Midbrain (tissue), 1 donor: ENCODE measurements at regions not wholly inside any gene's neighbourhood (a gene's known extent, or its start where the extent isn't known, plus 50 kb on each side); places are given as distances from the start of the nearest gene placed in this dataset.
"Not testable (repeated sequence)": the region's sequence is repeated elsewhere in the genome, so short reads cannot be mapped to it uniquely, and the experiment has no call there.

Experiments used
- DNase-seq: peaks from one replicate; lab custom pipeline; 2025; lab: John Stamatoyannopoulos, UW

- DNase-seq = no peak
Measured at GRCh38 chr14:100419856-100420255, 96.7 kb downstream of the SLC25A47 start.

- DNase-seq = no peak
Measured at GRCh38 chr14:100421756-100422470, 98.8 kb downstream of the SLC25A47 start.

GRCh38 chr14:100422556-100423316 is 99.6 kb downstream of the SLC25A47 start:
- no peak for DNase-seq

GRCh38 chr14:100423317-100424010 is 100.3 kb downstream of the SLC25A47 start:
- no peak for DNase-seq

GRCh38 chr14:100424504-100425428 is 101.6 kb downstream of the SLC25A47 start:
- DNase-seq = no peak

- no peak for DNase-seq
Measured at GRCh38 chr14:100425429-100425827, 102.3 kb downstream of the SLC25A47 start.

- no peak for DNase-seq
Measured at GRCh38 chr14:100426314-100426713, 103.2 kb downstream of the SLC25A47 start.

- no peak for DNase-seq
Measured at GRCh38 chr14:100427166-100427565, 104.0 kb downstream of the SLC25A47 start.

GRCh38 chr14:100428727-100429126 is 105.6 kb downstream of the SLC25A47 start:
- DNase-seq = no peak

- no peak for DNase-seq
Measured at GRCh38 chr14:100429537-100429936, 106.4 kb downstream of the SLC25A47 start.

GRCh38 chr14:100430571-100430970 is 107.4 kb downstream of the SLC25A47 start:
- DNase-seq = no peak

- DNase-seq = not testable (repeated sequence)
Measured at GRCh38 chr14:100431461-100431860, 108.3 kb downstream of the SLC25A47 start.

GRCh38 chr14:100432652-100433427 is 109.7 kb downstream of the SLC25A47 start:
- no peak for DNase-seq

GRCh38 chr14:100433428-100433814 is 110.3 kb downstream of the SLC25A47 start:
- DNase-seq = no peak

- no peak for DNase-seq
Measured at GRCh38 chr14:100434033-100434601, 111.0 kb downstream of the SLC25A47 start.

GRCh38 chr14:100434911-100435438 is 111.8 kb downstream of the SLC25A47 start:
- DNase-seq = no peak

- no peak for DNase-seq
Measured at GRCh38 chr14:100435459-100435858, 112.3 kb downstream of the SLC25A47 start.

GRCh38 chr14:100436745-100437406 is 113.7 kb downstream of the SLC25A47 start:
- DNase-seq = no peak

GRCh38 chr14:100438271-100438670 is 115.1 kb downstream of the SLC25A47 start:
- no peak for DNase-seq
